Panc1 (cell line): ENCODE measurements at regions not wholly inside any gene's neighbourhood (a gene's known extent, or its start where the extent isn't known, plus 50 kb on each side); places are given as distances from the start of the nearest gene placed in this dataset.

ENCODE experiments used
- ATAC-seq: fragments of 200-7000 bp; cut with Tn5 transposase; 2 replicates; pipeline ENCODE4 v1.9.1; 2020; ENCODE audit warnings: mild to moderate bottlenecking, moderate library complexity
- BruUV-seq: library from RNA; stranded (reverse); fragments of 400-500 nt; replicated peaks from 2 replicates; lab custom pipeline; 2021; lab: Mats Ljungman, UMichigan
- CTCF ChIA-PET: fragments of 300-600 bp; sonication (Branson Sonifier 250); formaldehyde crosslinking; loops from one replicate; lab custom pipeline; 2022; ENCODE audit warnings: antibody characterized with exemption; lab: Charles Lee
- POLR2A ChIA-PET: fragments of 300-600 bp; sonication (Branson Sonifier 250); formaldehyde crosslinking; loops from one replicate; lab custom pipeline; 2022; ENCODE audit warnings: antibody characterized with exemption; lab: Charles Lee
- DNase-seq: peaks from one replicate; pipeline ENCODE4 v3.0.0-alpha.2; 2010; ENCODE audit warnings: low read depth, low spot score
- H3K27ac ChIP-seq: 2 replicates; pipeline ENCODE4 v1.5.1; 2011; ENCODE audit warnings: mild to moderate bottlenecking, low read length, inconsistent platforms
- H3K27me3 ChIP-seq: fragments of 200-500 bp; sonication (Bioruptor generic); 2 replicates; pipeline ENCODE4 v1.6.0; 2014; ENCODE audit warnings: low read length, inconsistent platforms; ENCODE audit not compliant: control insufficient read depth, insufficient read depth
- H3K36me3 ChIP-seq: fragments of 200-500 bp; sonication (Bioruptor generic); 2 replicates; pipeline ENCODE4 v1.5.1; 2014; ENCODE audit warnings: inconsistent platforms, mild to moderate bottlenecking, low read length, moderate library complexity; ENCODE audit not compliant: control insufficient read depth, insufficient read depth
- H3K4me1 ChIP-seq: 2 replicates; pipeline ENCODE4 v1.5.1; 2011; ENCODE audit warnings: inconsistent platforms, mild to moderate bottlenecking, low read length, moderate library complexity; ENCODE audit not compliant: control insufficient read depth, insufficient read depth
- H3K4me3 ChIP-seq, 2 experiments: 2 replicates each; pipeline ENCODE4 v1.5.1; 2011 to 2012; ENCODE audit warnings: low read depth in 2 of 2, low read length in 2 of 2, mild to moderate bottlenecking in 2 of 2, inconsistent platforms in 1 of 2, moderate library complexity in 1 of 2
- H3K9me3 ChIP-seq: fragments of 200-500 bp; sonication (Bioruptor generic); 2 replicates; pipeline ENCODE4 v1.5.1; 2014; ENCODE audit warnings: low read depth, mild to moderate bottlenecking, inconsistent platforms, low read length, moderate library complexity; ENCODE audit not compliant: control insufficient read depth, insufficient read depth
- CTCF ChIP-seq: fragments of 450-650 bp; IDR thresholded peaks from 2 replicates; pipeline ENCODE4 v1.5.1; 2017; ENCODE audit warnings: mild to moderate bottlenecking
- POLR2AphosphoS5 ChIP-seq: IDR thresholded peaks from 2 replicates; pipeline ENCODE4 v1.6.1; 2012; ENCODE audit warnings: mild to moderate bottlenecking, low read depth, low read length, moderate library complexity
- REST ChIP-seq, 2 experiments: IDR thresholded peaks; 2 replicates each; pipeline ENCODE4 v1.6.1; 2011 to 2012; ENCODE audit warnings: low read depth in 2 of 2, control low read depth in 1 of 2, low read length in 1 of 2, mild to moderate bottlenecking in 1 of 2, moderate library complexity in 1 of 2; ENCODE audit not compliant: insufficient read depth in 1 of 2
- SIN3A ChIP-seq: IDR thresholded peaks from 2 replicates; pipeline ENCODE4 v1.6.1; 2012; ENCODE audit warnings: low read depth, mild to moderate bottlenecking, low read length, moderate library complexity, borderline replicate concordance; ENCODE audit not compliant: insufficient read depth
- TCF7L2 ChIP-seq: IDR thresholded peaks from 2 replicates; pipeline ENCODE4 v1.6.1; 2011; ENCODE audit warnings: mild to moderate bottlenecking, low read depth, low read length, inconsistent platforms
- in situ Hi-C: cut with HindIII; loops from 2 replicates; pipeline ENCODE4 v1.10.0; 2016; ENCODE audit warnings: low sequenced_read_pairs, low pct_unique_long_range_greater_than_20kb
- intact Hi-C: fragments of 100-400 bp; cut with micrococcal nuclease; formaldehyde crosslinking; loops from one replicate; pipeline ENCODE4 v1.10.0; 2022; ENCODE audit not compliant: unreplicated experiment

DNA sequence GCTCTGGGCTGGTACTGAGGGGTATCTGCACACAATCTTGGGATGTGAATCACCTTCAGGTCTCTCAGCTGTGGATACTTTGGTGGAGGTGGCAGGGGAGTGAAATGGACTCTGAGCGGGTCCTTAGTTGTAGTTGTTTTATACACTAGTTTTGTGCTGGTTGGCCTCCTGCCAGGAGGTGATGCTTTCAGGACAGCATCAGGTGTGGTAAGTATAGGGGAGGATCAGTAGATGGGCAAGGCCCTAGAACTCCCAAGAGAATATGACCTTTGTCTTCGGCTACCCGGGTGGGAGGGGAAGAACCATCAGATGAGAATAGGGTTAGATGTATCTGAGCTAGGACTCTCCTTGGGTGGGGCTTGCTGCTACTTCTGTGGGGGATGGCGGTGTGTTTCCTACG is 2284.3 kb upstream of the PCDH20 start:
- ChIA-PET POLR2A (no interaction called here), CTCF (interaction anchor here (0.6 kb wide), 1 partner anchor 165 kb away, joined by 6 read pairs; no protein-coding TSS in a partner anchor)
- Histone ChIP-seq H3K27me3 (no peaks in the 10 kb centered on the region), H3K27ac (no peak overlapping the region), H3K36me3 (no peaks in the 10 kb centered on the region), H3K4me3 (no peak overlapping the region), H3K4me1 (no peaks in the 10 kb centered on the region), H3K9me3 (no peaks in the 10 kb centered on the region)
- TF ChIP-seq REST (IDR thresholded peaks at IDR 0.05; ENCODE audit: insufficient read depth in 1 of 2, low read depth in 2 of 2, low read length in 1 of 2), result no peak
- TF ChIP-seq POLR2AphosphoS5, result no peak
- TF ChIP-seq TCF7L2, result no peak
- intact Hi-C loops, result no loop called here
- DNase-seq (no peak), ATAC-seq (no peak)
- no TSS peak for BruUV-seq
- in situ Hi-C loops, result no loop called here

- DNase-seq (no peak), ATAC-seq (no peak)
- ChIA-PET CTCF (no interaction called here), POLR2A (no interaction called here)
- Histone ChIP-seq H3K27ac (no peak overlapping the region), H3K4me1 (no peaks in the 10 kb centered on the region), H3K9me3 (no peaks in the 10 kb centered on the region), H3K27me3 (no peaks in the 10 kb centered on the region), H3K4me3 (no peak overlapping the region), H3K36me3 (no peaks in the 10 kb centered on the region)
- TF ChIP-seq TCF7L2 (no peak), SIN3A (no peak), REST (IDR thresholded peaks at IDR 0.05; ENCODE audit: insufficient read depth in 1 of 2, low read depth in 2 of 2, low read length in 1 of 2) (no peak), CTCF (no peak), POLR2AphosphoS5 (no peak)
- in situ Hi-C loops (no loop called here), intact Hi-C loops (no loop called here)
- no TSS peak for BruUV-seq
Measured at GRCh38 chr13:63696055-63696454, 2280.4 kb upstream of the PCDH20 start.
